ENCODE measurements at regions not wholly inside any gene's neighbourhood (a gene's known extent, or its start where the extent isn't known, plus 50 kb on each side); places are given as distances from the start of the nearest gene placed in this dataset.

DNA sequence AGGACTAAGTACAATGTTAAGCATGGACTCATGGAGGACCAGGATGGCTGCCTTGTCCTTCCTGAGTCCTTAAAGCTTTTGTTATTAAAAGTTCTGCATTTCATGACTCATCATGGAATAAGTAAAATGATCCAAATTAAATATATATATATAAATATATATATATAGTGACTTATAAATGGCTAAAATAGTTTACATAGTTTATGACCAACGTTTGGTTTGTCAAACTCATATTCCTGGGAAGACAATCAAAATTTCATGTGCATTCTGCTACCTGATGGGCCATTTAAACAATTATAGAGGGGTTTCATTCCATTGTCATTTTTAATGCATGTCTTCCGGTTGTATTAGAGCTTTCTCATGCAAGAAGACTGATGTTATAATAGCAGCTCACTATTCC, 1190.7 kb downstream of the FSCB start:
- H3K36me3 ChIP-seq (ENCODE audit: control insufficient read depth in 2 of 2, insufficient read depth in 1 of 2, low read length in 2 of 2), result no peaks in the 10 kb centered on the region
- CTCF ChIA-PET, result interaction anchor here (0.7 kb wide), 1 partner anchor 27 kb away, joined by 3 read pairs; no protein-coding TSS in a partner anchor
- TF ChIP-seq ZNF792 (tag by site-specific recombination; IDR thresholded peaks at IDR 0.05) (no peak), ZNF837 (tag by site-specific recombination; IDR thresholded peaks at IDR 0.05) (no peak), ZBTB48 (tag by site-specific recombination; IDR thresholded peaks at IDR 0.05) (no peak), ZNF292 (tag by site-specific recombination; IDR thresholded peaks at IDR 0.05; ENCODE audit: borderline replicate concordance, low read depth) (no peak), ZNF350 (tag by site-specific recombination; IDR thresholded peaks at IDR 0.05) (no peak), ZNF561 (tag by site-specific recombination; IDR thresholded peaks at IDR 0.05; ENCODE audit: borderline replicate concordance) (no peak), FEZF1 (tag by site-specific recombination; IDR thresholded peaks at IDR 0.05) (no peak), ZNF133 (tag by site-specific recombination; IDR thresholded peaks at IDR 0.05) (no peak), MEIS1 (CRISPR knock-in tag; IDR thresholded peaks at IDR 0.05; ENCODE audit: borderline replicate concordance) (no peak)

DNA sequence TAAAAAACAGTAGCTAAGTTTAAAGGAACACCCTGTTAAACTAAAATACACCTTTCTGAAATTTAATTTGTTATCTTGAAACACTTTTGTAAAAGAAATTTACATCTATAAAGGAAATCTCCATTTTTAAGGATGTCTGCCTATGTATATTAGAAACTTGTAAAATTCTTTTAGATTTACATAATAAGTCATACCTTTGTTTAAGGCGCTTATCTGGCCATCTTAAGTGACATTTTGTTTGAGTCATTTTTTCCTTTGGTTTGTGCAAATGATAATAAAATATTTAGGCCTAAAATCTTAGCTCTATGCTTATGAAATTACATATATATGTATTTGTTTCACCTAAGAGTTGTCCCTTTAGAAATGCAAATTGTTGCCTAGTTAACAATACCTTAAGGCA, 1193.4 kb downstream of the FSCB start:
- no peaks in the 10 kb centered on the region for H3K9me3 ChIP-seq (ENCODE audit: control insufficient read depth, insufficient read depth, low read depth, low read length)
- CTCF ChIA-PET, result no interaction called here
- no peaks in the 10 kb centered on the region for H3K4me1 ChIP-seq (ENCODE audit: control insufficient read depth, insufficient read depth, low read length)
- TF ChIP-seq ZNF16 (tag by site-specific recombination; IDR thresholded peaks at IDR 0.05; ENCODE audit: low read depth) (no peak), ZNF248 (tag by site-specific recombination; IDR thresholded peaks at IDR 0.05) (no peak), ZNF510 (tag by site-specific recombination; IDR thresholded peaks at IDR 0.05; ENCODE audit: insufficient replicate concordance) (no peak), KLF1 (tag by site-specific recombination; IDR thresholded peaks at IDR 0.05) (no peak), ZFP37 (tag by site-specific recombination; IDR thresholded peaks at IDR 0.05) (no peak), ZNF112 (tag by site-specific recombination; IDR thresholded peaks at IDR 0.05) (no peak), ZNF138 (tag by site-specific recombination; IDR thresholded peaks at IDR 0.05; ENCODE audit: borderline replicate concordance) (no peak), ZNF571 (tag by site-specific recombination; IDR thresholded peaks at IDR 0.05) (no peak), ZNF529 (tag by site-specific recombination; IDR thresholded peaks at IDR 0.05; ENCODE audit: insufficient replicate concordance) (no peak), ZNF629 (tag by site-specific recombination; IDR thresholded peaks at IDR 0.05) (no peak), ZIC2 (tag by site-specific recombination; IDR thresholded peaks at IDR 0.05) (no peak), ZNF701 (tag by site-specific recombination; IDR thresholded peaks at IDR 0.05) (no peak), OVOL3 (tag by site-specific recombination; IDR thresholded peaks at IDR 0.05) (no peak), ZNF521 (tag by site-specific recombination; IDR thresholded peaks at IDR 0.05) (no peak), ZNF24 (tag by site-specific recombination; IDR thresholded peaks at IDR 0.05) (no peak)
- TF ChIP-seq, protein P1, sequence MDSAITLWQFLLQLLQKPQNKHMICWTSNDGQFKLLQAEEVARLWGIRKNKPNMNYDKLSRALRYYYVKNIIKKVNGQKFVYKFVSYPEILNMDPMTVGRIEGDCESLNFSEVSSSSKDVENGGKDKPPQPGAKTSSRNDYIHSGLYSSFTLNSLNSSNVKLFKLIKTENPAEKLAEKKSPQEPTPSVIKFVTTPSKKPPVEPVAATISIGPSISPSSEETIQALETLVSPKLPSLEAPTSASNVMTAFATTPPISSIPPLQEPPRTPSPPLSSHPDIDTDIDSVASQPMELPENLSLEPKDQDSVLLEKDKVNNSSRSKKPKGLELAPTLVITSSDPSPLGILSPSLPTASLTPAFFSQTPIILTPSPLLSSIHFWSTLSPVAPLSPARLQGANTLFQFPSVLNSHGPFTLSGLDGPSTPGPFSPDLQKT (IDR thresholded peaks at IDR 0.05; ENCODE audit: borderline replicate concordance, low read depth, low read length), result no peak
- TF ChIP-seq, protein P2, sequence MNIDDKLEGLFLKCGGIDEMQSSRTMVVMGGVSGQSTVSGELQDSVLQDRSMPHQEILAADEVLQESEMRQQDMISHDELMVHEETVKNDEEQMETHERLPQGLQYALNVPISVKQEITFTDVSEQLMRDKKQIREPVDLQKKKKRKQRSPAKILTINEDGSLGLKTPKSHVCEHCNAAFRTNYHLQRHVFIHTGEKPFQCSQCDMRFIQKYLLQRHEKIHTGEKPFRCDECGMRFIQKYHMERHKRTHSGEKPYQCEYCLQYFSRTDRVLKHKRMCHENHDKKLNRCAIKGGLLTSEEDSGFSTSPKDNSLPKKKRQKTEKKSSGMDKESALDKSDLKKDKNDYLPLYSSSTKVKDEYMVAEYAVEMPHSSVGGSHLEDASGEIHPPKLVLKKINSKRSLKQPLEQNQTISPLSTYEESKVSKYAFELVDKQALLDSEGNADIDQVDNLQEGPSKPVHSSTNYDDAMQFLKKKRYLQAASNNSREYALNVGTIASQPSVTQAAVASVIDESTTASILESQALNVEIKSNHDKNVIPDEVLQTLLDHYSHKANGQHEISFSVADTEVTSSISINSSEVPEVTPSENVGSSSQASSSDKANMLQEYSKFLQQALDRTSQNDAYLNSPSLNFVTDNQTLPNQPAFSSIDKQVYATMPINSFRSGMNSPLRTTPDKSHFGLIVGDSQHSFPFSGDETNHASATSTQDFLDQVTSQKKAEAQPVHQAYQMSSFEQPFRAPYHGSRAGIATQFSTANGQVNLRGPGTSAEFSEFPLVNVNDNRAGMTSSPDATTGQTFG (tag by site-specific recombination; IDR thresholded peaks at IDR 0.05; ENCODE audit: borderline replicate concordance), result no peak
- TF ChIP-seq, protein P3, sequence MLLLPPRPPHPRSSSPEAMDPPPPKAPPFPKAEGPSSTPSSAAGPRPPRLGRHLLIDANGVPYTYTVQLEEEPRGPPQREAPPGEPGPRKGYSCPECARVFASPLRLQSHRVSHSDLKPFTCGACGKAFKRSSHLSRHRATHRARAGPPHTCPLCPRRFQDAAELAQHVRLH (tag by site-specific recombination; IDR thresholded peaks at IDR 0.05), result no peak
- H3K27ac ChIP-seq (ENCODE audit: extremely low read depth, low read depth, low read length), result no peak overlapping the region
- no peak overlapping the region for H3K4me3 ChIP-seq (ENCODE audit: low read depth, low read length)
- H3K36me3 ChIP-seq (ENCODE audit: control insufficient read depth in 2 of 2, insufficient read depth in 1 of 2, low read length in 2 of 2), result no peaks in the 10 kb centered on the region
- POLR2A ChIA-PET, result no interaction called here

More for the DNA sequence above, 1190.7 kb downstream of the FSCB start:
- no peaks in the 10 kb centered on the region for H3K4me1 ChIP-seq (ENCODE audit: control insufficient read depth, insufficient read depth, low read length)
- no peaks in the 10 kb centered on the region for H3K9me3 ChIP-seq (ENCODE audit: control insufficient read depth, insufficient read depth, low read depth, low read length)
- POLR2A ChIA-PET, result no interaction called here
- H3K27ac ChIP-seq (ENCODE audit: extremely low read depth, low read depth, low read length), result no peak overlapping the region
- no peak overlapping the region for H3K4me3 ChIP-seq (ENCODE audit: low read depth, low read length)

Measured in HEK293 (cell line).